HG03135 (cell line): ENCODE measurements at regions not wholly inside any gene's neighbourhood (a gene's known extent, or its start where the extent isn't known, plus 50 kb on each side); places are given as distances from the start of the nearest gene placed in this dataset.

ENCODE experiments used
- ATAC-seq: cut with Tn5 transposase; IDR thresholded peaks from one replicate; pipeline ENCODE4 v1.9.1; 2021; ENCODE audit warnings: mild to moderate bottlenecking, moderate library complexity; ENCODE audit not compliant: unreplicated experiment

DNA sequence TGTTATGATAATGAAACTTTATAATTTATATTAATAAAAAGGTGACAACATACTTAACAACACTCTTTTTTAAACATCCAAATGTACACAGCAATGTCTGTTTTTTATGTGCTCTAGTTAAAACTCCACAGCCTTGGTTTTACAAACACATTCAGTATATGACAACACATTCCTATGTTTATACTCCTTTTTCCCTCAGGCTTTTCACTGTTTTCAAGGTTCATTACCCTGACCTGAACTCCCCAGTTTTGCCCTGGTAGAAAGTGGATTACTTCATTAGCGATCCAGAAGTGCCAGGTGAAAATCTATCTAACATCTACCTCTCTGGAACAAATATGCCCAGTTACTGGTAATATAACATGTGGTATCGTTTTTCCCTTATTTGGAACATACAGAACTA lies 340.2 kb upstream of the DDHD1 start:
- ATAC-seq: no peak

- ATAC-seq: no peak
Measured at GRCh38 chr14:53491884-53492277, 338.8 kb upstream of the DDHD1 start.

DNA sequence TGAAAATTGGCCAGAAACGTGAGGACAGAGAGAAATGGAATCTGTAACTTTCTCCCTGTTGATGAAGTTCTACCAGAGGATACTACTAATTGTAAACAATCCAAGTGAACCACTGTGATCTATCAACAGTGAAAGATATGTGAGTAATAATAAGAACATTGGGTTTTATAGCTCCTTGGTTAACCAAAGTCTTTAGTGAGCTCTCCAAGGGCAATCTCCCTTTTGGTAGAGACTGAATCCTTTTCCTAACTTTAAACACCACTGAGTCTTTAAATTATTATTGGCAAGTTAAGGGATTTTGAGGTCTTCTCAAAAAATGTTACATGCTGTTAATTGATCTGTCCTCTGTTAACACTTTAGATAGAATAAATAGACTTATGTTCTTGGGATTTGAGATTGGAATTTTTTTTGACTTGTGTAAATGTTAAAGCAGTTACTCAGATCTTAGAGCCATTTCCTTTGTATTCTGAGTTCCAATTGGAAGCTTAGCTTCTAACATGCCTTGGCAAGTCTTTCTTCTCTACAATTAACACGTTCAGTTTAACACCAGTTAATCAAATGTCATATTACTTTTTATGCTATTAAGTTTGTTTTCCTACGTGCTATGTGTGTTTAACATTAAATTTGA lies 338.2 kb upstream of the DDHD1 start:
- ATAC-seq: no peak

GRCh38 chr14:53478174-53478573 lies 325.1 kb upstream of the DDHD1 start:
- ATAC-seq: no peak

- no peak for ATAC-seq
Measured at GRCh38 chr14:53473480-53473879, 320.4 kb upstream of the DDHD1 start.

- ATAC-seq: no peak
Measured at GRCh38 chr14:53472306-53472705, 319.2 kb upstream of the DDHD1 start.

GRCh38 chr14:53470351-53471043 lies 317.4 kb upstream of the DDHD1 start:
- ATAC-seq: no peak

GRCh38 chr14:53468876-53469275 lies 315.8 kb upstream of the DDHD1 start:
- no peak for ATAC-seq

DNA sequence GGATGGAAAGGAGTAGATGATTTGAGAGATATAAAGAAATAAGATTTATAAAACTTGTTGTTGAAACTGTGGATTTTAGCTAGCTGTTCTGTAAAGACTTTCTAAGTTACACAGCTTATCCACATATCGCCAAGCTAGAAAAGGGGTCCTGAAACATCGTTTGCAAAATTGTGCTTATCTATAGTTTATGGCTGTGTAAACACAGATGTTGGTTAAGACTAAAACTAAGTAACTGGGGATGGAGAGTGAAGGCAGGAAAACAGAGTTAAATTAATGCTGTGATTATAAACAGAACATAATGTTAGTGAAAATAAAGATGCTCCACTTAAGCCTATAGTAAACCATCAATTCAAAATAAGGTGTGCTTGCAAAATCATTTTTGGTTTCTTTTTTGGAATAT lies 311.3 kb upstream of the DDHD1 start:
- no peak for ATAC-seq

DNA sequence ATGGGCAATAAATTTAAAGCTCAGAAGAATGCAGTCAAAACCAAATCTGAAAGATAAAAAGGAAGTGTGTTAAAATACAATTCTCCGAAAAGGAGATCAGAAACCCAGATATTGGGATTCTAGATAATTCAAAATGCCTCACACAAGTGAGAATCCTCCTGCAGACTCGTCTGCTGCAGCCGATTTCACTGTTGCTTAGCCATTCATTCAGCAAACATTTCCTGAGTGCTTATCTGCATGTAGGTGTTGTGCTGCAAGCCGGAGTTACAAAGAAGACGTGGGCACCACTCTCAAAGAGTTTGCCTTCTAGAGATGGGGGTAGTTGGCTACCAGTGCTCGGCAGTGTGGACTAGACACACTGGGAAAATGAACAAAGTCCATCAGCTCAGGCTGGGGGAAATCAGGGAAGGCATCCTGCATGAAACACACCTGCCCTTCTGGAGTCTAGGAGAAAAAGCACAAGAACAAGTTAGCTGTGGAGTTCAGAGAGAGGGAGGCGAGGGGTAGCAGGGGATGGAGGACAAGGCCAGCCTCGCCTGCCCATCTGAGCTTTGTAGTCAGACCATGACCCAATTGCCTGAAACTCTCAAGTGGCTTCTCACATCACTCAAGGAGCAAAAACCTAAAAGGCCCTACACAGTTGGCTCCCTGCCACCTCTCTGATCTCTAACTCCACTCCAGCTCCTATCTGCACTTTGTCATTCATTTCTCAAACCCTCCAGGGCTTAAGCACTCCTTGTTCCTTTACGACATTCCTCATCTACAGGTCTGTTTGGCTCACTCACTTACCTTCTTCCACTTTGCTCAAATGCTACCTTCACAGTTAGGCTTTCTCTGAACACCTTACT lies 310.0 kb upstream of the DDHD1 start:
- no peak for ATAC-seq

DNA sequence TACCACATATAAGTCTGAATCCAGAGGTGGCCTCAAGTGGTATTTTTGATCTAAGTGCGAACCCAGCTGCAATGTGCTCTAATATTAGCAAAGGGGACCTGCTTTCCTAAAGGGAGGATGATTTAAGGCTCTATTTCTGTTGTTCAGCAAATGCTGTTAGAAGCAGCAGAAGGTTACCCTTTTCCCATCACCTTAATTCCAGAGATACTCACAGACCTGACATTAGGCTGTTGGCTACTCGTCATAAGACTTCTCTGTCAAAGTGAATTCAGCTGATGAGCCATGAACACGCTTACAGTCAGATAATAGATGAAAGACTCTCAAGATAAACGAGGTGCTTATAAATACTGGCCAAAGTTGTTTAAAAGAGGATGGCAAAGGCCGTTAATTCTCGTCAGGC lies 308.7 kb upstream of the DDHD1 start:
- no peak for ATAC-seq

DNA sequence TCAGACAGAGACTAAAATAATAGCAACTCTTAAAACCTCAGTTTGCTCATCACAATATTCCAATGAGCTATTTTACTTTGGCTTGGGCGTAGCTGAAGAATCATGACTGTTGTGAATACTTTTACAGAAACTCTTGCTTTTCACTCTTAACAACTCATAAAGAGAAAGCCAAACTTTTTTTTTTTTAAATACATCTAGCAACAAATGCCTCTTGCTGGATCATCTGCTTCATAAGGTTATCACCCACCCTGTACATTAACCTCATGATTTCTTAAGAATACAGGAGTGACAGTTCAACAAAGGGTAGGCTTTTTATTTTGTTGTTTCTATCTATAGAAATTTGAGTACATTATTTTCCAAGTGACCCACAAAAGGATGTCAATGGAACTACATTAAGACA lies 307.4 kb upstream of the DDHD1 start:
- ATAC-seq: no peak

- no peak for ATAC-seq
Measured at GRCh38 chr14:53458368-53458814, 305.3 kb upstream of the DDHD1 start.

GRCh38 chr14:53456931-53457330 lies 303.8 kb upstream of the DDHD1 start:
- no peak for ATAC-seq

GRCh38 chr14:53452005-53452673 lies 299.0 kb upstream of the DDHD1 start:
- no peak for ATAC-seq

GRCh38 chr14:53450871-53451270 lies 297.7 kb upstream of the DDHD1 start:
- no peak for ATAC-seq

- ATAC-seq: no peak
Measured at GRCh38 chr14:53448682-53449081, 295.6 kb upstream of the DDHD1 start.

DNA sequence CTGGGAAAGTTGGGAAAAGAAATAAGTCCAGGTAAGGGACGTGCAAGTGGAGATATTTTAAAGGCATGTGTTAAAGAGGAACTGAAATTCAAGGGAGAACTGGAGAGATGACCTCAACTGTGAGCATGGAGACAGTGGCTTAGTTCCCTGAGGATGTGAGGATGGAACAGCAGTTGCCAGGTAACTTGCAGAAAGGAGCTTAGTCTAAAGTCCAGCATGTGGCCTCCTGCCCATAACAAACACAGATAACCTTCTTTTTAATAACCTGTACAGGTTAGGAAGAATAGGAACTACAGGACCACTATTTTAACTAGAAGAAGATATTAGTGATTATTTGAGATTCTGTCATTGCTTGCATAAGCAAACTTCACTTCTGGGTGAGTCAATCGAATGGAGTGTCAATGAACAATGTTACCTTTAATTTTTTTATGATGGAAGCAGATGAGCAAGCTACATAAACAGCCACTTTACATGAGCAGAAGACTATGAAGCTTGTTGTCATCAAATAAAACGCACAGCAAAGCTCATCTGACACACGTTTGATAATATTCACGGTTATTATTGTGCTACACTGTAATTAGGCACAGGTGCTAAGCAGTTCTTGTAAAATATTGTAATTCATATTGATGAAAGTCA lies 291.7 kb upstream of the DDHD1 start:
- no peak for ATAC-seq

DNA sequence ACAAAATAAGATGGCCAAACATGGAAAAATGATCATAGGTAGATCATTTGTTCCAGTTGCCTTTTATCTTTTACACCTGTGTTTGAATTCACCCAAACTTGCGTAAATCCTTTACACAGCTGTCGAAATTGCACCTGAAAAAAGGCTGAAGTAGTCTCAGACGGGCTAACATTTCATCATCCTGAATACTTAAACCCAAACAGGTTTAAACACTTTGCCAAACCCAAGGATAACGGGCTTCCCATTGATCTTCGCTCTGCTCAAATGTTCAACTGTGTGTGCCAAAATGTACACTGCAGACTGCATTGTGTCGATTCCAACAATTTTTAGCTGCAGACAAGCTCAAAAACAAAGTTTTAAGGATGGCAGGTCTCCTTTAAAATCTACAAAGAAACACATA lies 288.7 kb upstream of the DDHD1 start:
- no peak for ATAC-seq

- no peak for ATAC-seq
Measured at GRCh38 chr14:53437858-53438257, 284.7 kb upstream of the DDHD1 start.

DNA sequence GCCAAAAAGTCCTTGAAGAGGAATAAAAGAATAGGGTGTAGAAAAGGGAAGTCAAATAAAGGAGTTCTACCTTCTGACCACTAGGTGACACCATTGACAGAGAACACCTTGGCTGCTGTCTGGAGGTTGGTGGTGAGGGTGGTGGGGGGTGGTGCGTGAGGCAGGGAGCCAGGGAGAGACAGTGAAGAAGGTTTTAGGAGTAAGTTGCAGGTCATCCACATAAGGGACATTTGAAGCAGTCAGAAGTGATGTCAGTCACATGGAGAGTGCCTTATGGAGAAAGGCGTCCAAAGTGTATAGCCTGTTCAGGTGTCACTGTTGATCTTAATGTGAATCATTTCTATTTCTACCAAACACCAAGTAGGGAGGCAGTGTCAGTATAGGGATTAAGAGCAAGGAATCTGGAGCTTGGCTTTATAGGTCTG lies 279.3 kb upstream of the DDHD1 start:
- peak; percentile 69 for ATAC-seq
